GM23338 (cell line): ENCODE measurements at regions not wholly inside any gene's neighbourhood (a gene's known extent, or its start where the extent isn't known, plus 50 kb on each side); places are given as distances from the start of the nearest gene placed in this dataset.

Source experiments
- CREB1 ChIP-seq: fragments of 250-450 bp; sonication (Bioruptor Pico); IDR thresholded peaks from 2 replicates; pipeline ENCODE4 v1.5.0; 2020; ENCODE audit warnings: low read depth, mild to moderate bottlenecking, moderate library complexity
- CTCF ChIP-seq, 2 experiments: fragments of 200-600 bp in 1 of 2; sonication (generic) in 1 of 2; conservative IDR thresholded peaks; 2 replicates each; pipeline versions ENCODE4 v1.5.1 to v1.6.1; 2016 to 2017; ENCODE audit warnings: antibody characterized with exemption in 2 of 2, low read depth in 2 of 2, mild to moderate bottlenecking in 2 of 2, moderate library complexity in 1 of 2
- ETS1 ChIP-seq: IDR thresholded peaks from 2 replicates; pipeline ENCODE4 v1.6.1; 2016; ENCODE audit warnings: antibody characterized with exemption
- EZH2 ChIP-seq: fragments of 200-600 bp; sonication (generic); IDR thresholded peaks from one replicate; pipeline ENCODE4 v1.8.0; 2017; ENCODE audit warnings: antibody characterized with exemption, mild to moderate bottlenecking, low read depth; ENCODE audit not compliant: unreplicated experiment
- EZH2phosphoT487 ChIP-seq: fragments of 200-600 bp; sonication (generic); IDR thresholded peaks from one replicate; pipeline ENCODE4 v1.8.1; 2018; ENCODE audit warnings: antibody characterized with exemption; ENCODE audit not compliant: unreplicated experiment
- JUNB ChIP-seq: IDR thresholded peaks from one replicate; pipeline ENCODE4 v1.6.1; 2016; ENCODE audit warnings: antibody characterized with exemption; ENCODE audit not compliant: unreplicated experiment
- NANOG ChIP-seq: IDR thresholded peaks from 2 replicates; pipeline ENCODE4 v1.6.1; 2016; ENCODE audit warnings: antibody characterized with exemption, borderline replicate concordance
- POLR2AphosphoS5 ChIP-seq: IDR thresholded peaks from 2 replicates; pipeline ENCODE4 v1.6.1; 2016; ENCODE audit warnings: antibody characterized with exemption, low read depth
- REST ChIP-seq: IDR thresholded peaks from one replicate; pipeline ENCODE4 v1.6.1; 2018; ENCODE audit warnings: antibody characterized with exemption; ENCODE audit not compliant: unreplicated experiment
- STAT1 ChIP-seq: IDR thresholded peaks from one replicate; pipeline ENCODE4 v1.6.1; 2016; ENCODE audit warnings: antibody characterized with exemption; ENCODE audit not compliant: unreplicated experiment
- ZNF114 ChIP-seq: fragments of 250-450 bp; sonication (Bioruptor Pico); IDR thresholded peaks from 2 replicates; pipeline ENCODE4 v1.5.0; 2020; ENCODE audit warnings: mild to moderate bottlenecking, moderate library complexity

GRCh38 chr9:21720758-21721157 lies 81.7 kb upstream of the MTAP start:
- TF ChIP-seq CTCF (conservative IDR thresholded peaks at IDR 0.05; ENCODE audit: low read depth in 2 of 2) (no peak), EZH2 (no peak), CREB1 (CRISPR knock-in tag) (no peak), POLR2AphosphoS5 (no peak), EZH2phosphoT487 (no peak), ETS1 (no peak), REST (no peak), ZNF114 (CRISPR knock-in tag) (no peak), JUNB (no peak), NANOG (no peak), STAT1 (no peak)
